ENCODE measurements at regions not wholly inside any gene's neighbourhood (a gene's known extent, or its start where the extent isn't known, plus 50 kb on each side); places are given as distances from the start of the nearest gene placed in this dataset.

- H3K27ac ChIP-seq (replicated peaks), result no peak overlapping the region
- H3K4me3 ChIP-seq (replicated peaks; ENCODE audit: insufficient read depth, low read length), result no peak overlapping the region
- no peaks in the 10 kb centered on the region for H3K27me3 ChIP-seq (ENCODE audit: insufficient read depth, poor library complexity, severe bottlenecking)
- no peak for DNase-seq (ENCODE audit: low read depth in 1 of 2, low spot score in 1 of 2)
- no peak for TF ChIP-seq SPI1 (IDR thresholded peaks at IDR 0.05; ENCODE audit: borderline replicate concordance, low read depth)
- no peak for TF ChIP-seq CTCF (IDR thresholded peaks at IDR 0.05; ENCODE audit: insufficient read depth, low read length)
- no peak for TF ChIP-seq GABPA (IDR thresholded peaks at IDR 0.05; ENCODE audit: low read depth)
- TF ChIP-seq REST (IDR thresholded peaks at IDR 0.05; ENCODE audit: insufficient replicate concordance, low read depth), result no peak
- TF ChIP-seq POLR2AphosphoS5 (IDR thresholded peaks at IDR 0.05; ENCODE audit: low read depth), result no peak
Measured at GRCh38 chr10:31601136-31601535, 282.1 kb downstream of the ZEB1 start.

DNA sequence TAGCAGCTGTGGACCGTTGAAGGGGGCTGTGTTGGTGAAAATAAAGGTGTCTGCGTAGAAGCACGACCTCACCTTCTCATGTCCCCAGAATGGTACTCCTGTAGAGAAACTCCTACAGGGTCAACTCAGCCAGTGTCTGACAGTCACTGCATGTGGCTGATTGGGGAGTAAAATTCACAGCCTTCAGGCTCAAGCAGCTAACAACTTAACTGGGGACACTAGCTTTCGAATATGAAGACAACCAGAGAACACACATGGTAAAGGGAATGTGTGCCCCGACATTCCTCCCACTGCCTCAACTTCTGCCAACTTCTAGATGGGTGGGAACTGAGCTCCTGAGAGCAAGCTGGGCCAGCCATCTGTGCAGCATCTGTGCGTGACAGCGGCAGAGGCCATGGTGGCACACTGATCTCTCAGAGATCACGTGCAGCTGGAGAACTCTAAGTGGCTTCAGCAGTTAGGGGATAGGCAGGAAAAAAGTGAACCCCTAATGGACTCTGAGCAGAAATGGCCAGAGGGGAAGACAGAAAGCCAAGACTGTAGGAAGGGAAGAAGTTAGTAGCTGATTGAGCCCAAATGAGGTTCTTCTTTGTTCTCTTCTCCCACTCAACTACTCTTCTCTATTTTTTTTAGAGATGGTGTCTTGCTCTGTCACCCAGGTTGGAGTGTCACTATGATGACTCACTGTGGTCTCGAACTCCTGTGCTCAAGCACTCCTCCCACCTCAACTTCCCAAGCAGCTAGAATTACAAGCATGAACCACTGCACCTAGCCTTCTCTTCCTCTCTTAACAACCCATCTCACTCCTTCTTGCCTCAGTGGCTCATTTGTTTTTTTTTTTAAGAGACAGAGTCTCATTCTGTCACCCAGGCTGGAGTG lies 280.8 kb downstream of the ZEB1 start:
- Histone ChIP-seq H3K27ac (replicated peaks) (no peak overlapping the region), H3K27me3 (ENCODE audit: insufficient read depth, poor library complexity, severe bottlenecking) (no peaks in the 10 kb centered on the region), H3K4me3 (replicated peaks; ENCODE audit: insufficient read depth, low read length) (no peak overlapping the region)
- peak; percentile 16 to 44 for DNase-seq (ENCODE audit: low read depth in 1 of 2, low spot score in 1 of 2)
- TF ChIP-seq SPI1 (IDR thresholded peaks at IDR 0.05; ENCODE audit: borderline replicate concordance, low read depth) (no peak), CTCF (IDR thresholded peaks at IDR 0.05; ENCODE audit: insufficient read depth, low read length) (no peak), GABPA (IDR thresholded peaks at IDR 0.05; ENCODE audit: low read depth) (no peak), REST (IDR thresholded peaks at IDR 0.05; ENCODE audit: insufficient replicate concordance, low read depth) (no peak), POLR2AphosphoS5 (IDR thresholded peaks at IDR 0.05; ENCODE audit: low read depth) (no peak)

DNA sequence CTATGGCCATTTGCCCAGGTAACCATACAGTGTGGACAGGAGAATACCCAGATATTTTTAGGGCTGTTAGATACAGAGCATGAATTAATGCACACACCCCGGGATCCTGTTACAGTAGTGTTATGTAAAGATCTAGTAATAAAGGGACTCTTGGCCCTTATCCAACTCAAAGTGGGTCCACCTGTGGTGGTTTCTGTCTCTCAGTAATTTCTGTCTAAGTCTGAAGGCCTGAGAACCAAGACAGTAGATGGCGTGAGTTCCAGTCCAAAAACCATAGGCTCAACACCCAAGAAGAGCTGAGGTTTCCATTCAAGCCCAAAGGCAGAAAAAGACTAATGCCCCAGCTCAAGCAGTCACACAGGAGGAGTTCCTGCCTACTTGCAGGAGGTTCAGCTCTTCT lies 277.7 kb downstream of the ZEB1 start:
- no peak for DNase-seq (ENCODE audit: low read depth in 1 of 2, low spot score in 1 of 2)
- no peak overlapping the region for H3K4me3 ChIP-seq (replicated peaks; ENCODE audit: insufficient read depth, low read length)
- H3K27me3 ChIP-seq (ENCODE audit: insufficient read depth, poor library complexity, severe bottlenecking), result no peaks in the 10 kb centered on the region
- TF ChIP-seq GABPA (IDR thresholded peaks at IDR 0.05; ENCODE audit: low read depth) (no peak), REST (IDR thresholded peaks at IDR 0.05; ENCODE audit: insufficient replicate concordance, low read depth) (no peak), CTCF (IDR thresholded peaks at IDR 0.05; ENCODE audit: insufficient read depth, low read length) (no peak), POLR2AphosphoS5 (IDR thresholded peaks at IDR 0.05; ENCODE audit: low read depth) (no peak), SPI1 (IDR thresholded peaks at IDR 0.05; ENCODE audit: borderline replicate concordance, low read depth) (no peak)
- no peak overlapping the region for H3K27ac ChIP-seq (replicated peaks)

All from HL-60 (cell line).